ENCODE measurements at regions not wholly inside any gene's neighbourhood (a gene's known extent, or its start where the extent isn't known, plus 50 kb on each side); places are given as distances from the start of the nearest gene placed in this dataset.

DNA sequence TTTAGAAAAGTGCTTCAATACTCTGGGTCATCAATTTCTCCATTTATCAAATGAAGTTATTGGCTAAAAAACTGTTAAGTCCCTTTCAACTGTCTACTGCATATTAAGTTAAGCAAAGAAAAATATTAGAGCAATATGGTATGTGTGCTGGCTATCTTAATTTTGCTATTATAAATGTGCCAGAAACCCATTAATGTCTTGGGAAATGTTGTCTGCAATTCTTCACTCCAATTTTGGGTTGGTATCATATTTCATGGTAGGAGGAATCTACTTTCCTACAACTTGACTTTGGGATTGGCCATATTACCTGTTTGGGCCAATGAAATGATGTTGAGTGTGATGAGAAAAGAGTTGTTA, 1063.9 kb downstream of the PLA2G4A start:
- H3K4me3 ChIP-seq (ENCODE audit: low read length): no peak overlapping the region
- DNase-seq (ENCODE audit: low read depth): no peak
- TF ChIP-seq, protein P1, sequence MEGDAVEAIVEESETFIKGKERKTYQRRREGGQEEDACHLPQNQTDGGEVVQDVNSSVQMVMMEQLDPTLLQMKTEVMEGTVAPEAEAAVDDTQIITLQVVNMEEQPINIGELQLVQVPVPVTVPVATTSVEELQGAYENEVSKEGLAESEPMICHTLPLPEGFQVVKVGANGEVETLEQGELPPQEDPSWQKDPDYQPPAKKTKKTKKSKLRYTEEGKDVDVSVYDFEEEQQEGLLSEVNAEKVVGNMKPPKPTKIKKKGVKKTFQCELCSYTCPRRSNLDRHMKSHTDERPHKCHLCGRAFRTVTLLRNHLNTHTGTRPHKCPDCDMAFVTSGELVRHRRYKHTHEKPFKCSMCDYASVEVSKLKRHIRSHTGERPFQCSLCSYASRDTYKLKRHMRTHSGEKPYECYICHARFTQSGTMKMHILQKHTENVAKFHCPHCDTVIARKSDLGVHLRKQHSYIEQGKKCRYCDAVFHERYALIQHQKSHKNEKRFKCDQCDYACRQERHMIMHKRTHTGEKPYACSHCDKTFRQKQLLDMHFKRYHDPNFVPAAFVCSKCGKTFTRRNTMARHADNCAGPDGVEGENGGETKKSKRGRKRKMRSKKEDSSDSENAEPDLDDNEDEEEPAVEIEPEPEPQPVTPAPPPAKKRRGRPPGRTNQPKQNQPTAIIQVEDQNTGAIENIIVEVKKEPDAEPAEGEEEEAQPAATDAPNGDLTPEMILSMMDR (conservative IDR thresholded peaks at IDR 0.05; ENCODE audit: low read depth, low read length): no peak

DNA sequence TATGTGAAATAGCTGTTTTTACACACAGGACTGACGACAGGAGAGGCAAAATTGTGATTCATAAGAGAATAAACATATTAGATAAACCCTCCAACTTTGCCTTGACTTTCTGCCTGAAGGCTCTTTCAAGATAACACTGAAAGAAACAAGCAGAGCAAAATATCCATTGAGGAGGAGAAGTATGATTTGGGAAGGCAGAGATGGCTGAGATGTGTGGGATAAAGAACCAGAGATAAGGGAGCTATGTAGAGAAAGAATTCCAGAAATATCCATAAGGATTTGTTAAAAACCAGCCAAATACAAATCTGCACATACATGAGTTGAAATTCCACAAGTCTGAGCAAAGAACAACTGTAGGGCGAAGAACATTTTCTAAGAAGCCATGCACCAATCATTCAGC, 1064.7 kb downstream of the PLA2G4A start:
- DNase-seq (ENCODE audit: low read depth): no peak
- no peak overlapping the region for H3K4me3 ChIP-seq (ENCODE audit: low read length)
- TF ChIP-seq, protein P1 (conservative IDR thresholded peaks at IDR 0.05; ENCODE audit: low read depth, low read length): no peak

DNA sequence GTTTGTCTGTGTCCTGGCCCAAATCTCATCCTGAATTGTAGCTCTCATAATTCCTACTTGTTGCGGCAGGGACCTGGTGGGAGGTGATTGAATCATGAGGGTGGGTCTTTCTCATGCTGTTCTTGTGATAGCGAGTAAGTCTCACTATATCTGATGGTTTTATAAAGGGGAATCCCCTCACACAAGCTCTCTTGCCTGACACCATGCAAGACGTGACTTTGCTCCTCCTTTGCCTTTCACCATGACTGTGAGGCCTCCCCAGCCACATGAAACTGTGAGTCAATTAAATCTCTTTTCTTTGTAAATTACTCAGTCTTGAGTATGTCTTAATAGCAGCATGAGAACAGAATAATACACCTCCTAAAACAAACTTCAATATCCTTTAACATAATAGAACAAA, 1065.6 kb downstream of the PLA2G4A start:
- DNase-seq (ENCODE audit: low read depth): no peak
- TF ChIP-seq, protein P1 (conservative IDR thresholded peaks at IDR 0.05; ENCODE audit: low read depth, low read length): no peak
- no peak overlapping the region for H3K4me3 ChIP-seq (ENCODE audit: low read length)

DNA sequence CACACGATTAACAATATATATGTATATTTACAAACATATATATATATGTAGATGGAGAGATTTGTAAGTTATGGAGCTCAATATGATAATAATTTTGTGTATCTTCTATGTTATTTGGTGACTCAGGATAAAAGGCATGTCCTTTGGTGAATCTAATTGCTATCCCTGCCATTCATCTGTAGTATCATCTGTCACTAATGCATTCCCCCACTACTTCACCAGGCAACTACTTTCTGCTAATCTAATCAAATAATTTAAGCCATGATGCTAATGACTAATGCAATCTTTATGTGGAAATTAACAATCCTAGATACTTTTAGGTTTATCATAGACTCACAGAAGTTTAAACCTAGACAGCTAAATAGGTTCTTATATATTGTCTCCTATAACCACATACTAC, 1074.5 kb downstream of the PLA2G4A start:
- H3K4me3 ChIP-seq (ENCODE audit: low read length): no peak overlapping the region
- no peak for DNase-seq (ENCODE audit: low read depth)
- TF ChIP-seq, protein P1 (conservative IDR thresholded peaks at IDR 0.05; ENCODE audit: low read depth, low read length): no peak

DNA sequence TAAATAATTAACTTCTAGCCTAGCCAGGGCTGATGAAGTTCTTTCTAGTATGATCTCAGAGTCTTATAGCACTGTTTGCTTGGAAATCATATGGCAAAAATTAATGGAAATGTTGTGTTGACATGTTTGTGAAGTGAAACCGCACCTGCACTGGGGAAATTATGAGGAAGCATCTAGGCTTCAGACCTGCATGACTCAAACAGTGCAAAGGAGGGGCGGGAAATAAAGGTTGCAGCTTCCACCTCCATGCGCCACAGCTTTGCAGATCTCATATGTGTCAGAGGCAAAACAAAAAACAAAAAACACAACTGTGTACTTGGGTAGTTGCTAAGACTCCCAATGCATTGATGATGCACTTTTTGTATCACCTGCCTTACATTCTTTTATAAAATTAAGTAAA, 1080.6 kb downstream of the PLA2G4A start:
- H3K4me3 ChIP-seq (ENCODE audit: low read length): no peak overlapping the region
- TF ChIP-seq, protein P1 (conservative IDR thresholded peaks at IDR 0.05; ENCODE audit: low read depth, low read length): no peak
- no peak for DNase-seq (ENCODE audit: low read depth)

DNA sequence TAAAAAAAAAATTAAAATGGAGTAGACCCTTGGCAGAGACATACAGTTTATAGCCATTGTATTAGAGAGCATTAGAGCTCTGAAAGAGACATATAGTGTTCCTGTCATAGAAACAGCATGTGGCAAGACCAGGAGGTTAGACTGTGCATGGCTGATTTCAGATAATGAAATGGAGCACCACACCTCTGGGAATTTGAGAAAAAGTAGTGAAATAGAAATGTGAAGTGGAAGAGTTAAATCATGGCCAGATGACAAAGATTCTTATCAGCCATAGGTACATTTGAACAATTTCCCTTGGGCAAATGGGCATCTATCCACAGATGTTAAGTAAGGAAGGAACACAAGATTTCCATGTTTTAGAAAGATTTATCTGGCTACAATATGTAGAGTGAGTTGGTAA, 1083.1 kb downstream of the PLA2G4A start:
- no peak overlapping the region for H3K4me3 ChIP-seq (ENCODE audit: low read length)
- DNase-seq (ENCODE audit: low read depth): no peak
- TF ChIP-seq, protein P1 (conservative IDR thresholded peaks at IDR 0.05; ENCODE audit: low read depth, low read length): no peak

DNA sequence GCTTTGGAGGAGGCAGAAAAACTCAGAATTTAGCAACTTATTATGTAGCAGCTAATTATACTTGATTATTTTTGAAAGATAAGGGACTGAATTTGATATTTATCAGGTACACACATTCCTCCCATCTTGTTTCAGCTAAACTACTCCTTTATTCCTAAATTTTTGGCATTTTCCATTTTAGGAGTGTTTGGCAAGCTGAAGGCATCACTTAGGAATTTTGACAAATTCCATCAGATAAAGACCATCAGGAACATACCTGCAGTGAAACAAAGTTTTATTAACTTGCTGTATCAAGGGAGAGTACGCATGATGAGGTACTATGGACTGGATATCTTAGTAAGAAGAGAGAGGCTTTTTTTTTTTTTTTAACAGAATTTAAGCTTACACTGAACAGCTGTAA, 1092.2 kb downstream of the PLA2G4A start:
- TF ChIP-seq, protein P1 (conservative IDR thresholded peaks at IDR 0.05; ENCODE audit: low read depth, low read length): no peak
- H3K4me3 ChIP-seq (ENCODE audit: low read length): no peak overlapping the region
- no peak for DNase-seq (ENCODE audit: low read depth)

Data from retinal pigment epithelial cell (primary cell).